GM06990 (cell line): ENCODE measurements at regions not wholly inside any gene's neighbourhood (a gene's known extent, or its start where the extent isn't known, plus 50 kb on each side); places are given as distances from the start of the nearest gene placed in this dataset.

ENCODE experiments used
- DNase-seq: peaks from one replicate; pipeline ENCODE4 v3.0.0-alpha.2; 2011; ENCODE audit not compliant: insufficient read length; ENCODE audit errors: extremely low read depth
- H3K27me3 ChIP-seq: replicated peaks from 2 replicates; pipeline ENCODE4 v1.6.0; 2011; ENCODE audit warnings: low read length; ENCODE audit not compliant: control insufficient read depth, insufficient read depth
- H3K36me3 ChIP-seq: 2 replicates; pipeline ENCODE4 v1.5.1; 2011; ENCODE audit warnings: low read length; ENCODE audit not compliant: control insufficient read depth, insufficient read depth
- H3K4me3 ChIP-seq: replicated peaks from 2 replicates; pipeline ENCODE4 v1.5.1; 2011; ENCODE audit warnings: low read depth, mild to moderate bottlenecking, control low read depth, low read length
- CTCF ChIP-seq: IDR thresholded peaks from 2 replicates; pipeline ENCODE4 v1.5.1; 2011; ENCODE audit warnings: low read length, control low read depth, mild to moderate bottlenecking, inconsistent platforms; ENCODE audit not compliant: insufficient read depth, poor library complexity, severe bottlenecking

- no peak for DNase-seq
- no peaks in the 10 kb centered on the region for H3K36me3 ChIP-seq
- H3K27me3 ChIP-seq, result no peaks in the 10 kb centered on the region
- no peak for TF ChIP-seq CTCF
- H3K4me3 ChIP-seq, result no peak overlapping the region
Measured at GRCh38 chr5:60196385-60197113, 303.0 kb upstream of the PDE4D start.

GRCh38 chr5:60195551-60195950 is 302.0 kb upstream of the PDE4D start:
- DNase-seq, result no peak
- TF ChIP-seq CTCF, result no peak
- H3K27me3 ChIP-seq, result no peaks in the 10 kb centered on the region
- no peaks in the 10 kb centered on the region for H3K36me3 ChIP-seq
- H3K4me3 ChIP-seq, result no peak overlapping the region

- H3K27me3 ChIP-seq, result no peaks in the 10 kb centered on the region
- H3K36me3 ChIP-seq, result no peaks in the 10 kb centered on the region
- H3K4me3 ChIP-seq, result no peak overlapping the region
- no peak for DNase-seq
- no peak for TF ChIP-seq CTCF
Measured at GRCh38 chr5:60195083-60195482, 301.6 kb upstream of the PDE4D start.

GRCh38 chr5:60185231-60186099 is 291.9 kb upstream of the PDE4D start:
- no peak for TF ChIP-seq CTCF
- Histone ChIP-seq H3K27me3 (no peaks in the 10 kb centered on the region), H3K36me3 (no peaks in the 10 kb centered on the region), H3K4me3 (no peak overlapping the region)
- no peak for DNase-seq

- no peak for DNase-seq
- Histone ChIP-seq H3K36me3 (no peaks in the 10 kb centered on the region), H3K4me3 (no peak overlapping the region), H3K27me3 (no peaks in the 10 kb centered on the region)
- no peak for TF ChIP-seq CTCF
Measured at GRCh38 chr5:60184606-60185005, 291.1 kb upstream of the PDE4D start.
